Fibroblast of skin of right biceps (primary cell): ENCODE measurements at regions not wholly inside any gene's neighbourhood (a gene's known extent, or its start where the extent isn't known, plus 50 kb on each side); places are given as distances from the start of the nearest gene placed in this dataset.
"Not testable (repeated sequence)": the region's sequence is repeated elsewhere in the genome, so short reads cannot be mapped to it uniquely, and the experiment has no call there.

Experiments
- DNase-seq: peaks from one replicate; pipeline ENCODE4 v3.0.0-alpha.2; 2013

GRCh38 chr2:226115832-226116200 lies 683.8 kb downstream of the IRS1 start:
- peak; percentile 12 for DNase-seq

GRCh38 chr2:226115102-226115831 lies 684.4 kb downstream of the IRS1 start:
- peak; percentile 99 for DNase-seq

GRCh38 chr2:226114436-226114835 lies 685.2 kb downstream of the IRS1 start:
- no peak for DNase-seq

GRCh38 chr2:226098861-226099745 lies 699.6 kb downstream of the NYAP2 start:
- no peak for DNase-seq

GRCh38 chr2:226095058-226095457 lies 695.5 kb downstream of the NYAP2 start:
- no peak for DNase-seq

- no peak for DNase-seq
Observed at GRCh38 chr2:226093364-226093763, 693.9 kb downstream of the NYAP2 start.

- no peak for DNase-seq
Observed at GRCh38 chr2:226088366-226088674, 688.8 kb downstream of the NYAP2 start.

- no peak for DNase-seq
Observed at GRCh38 chr2:226087505-226088365, 688.2 kb downstream of the NYAP2 start.

GRCh38 chr2:226087051-226087450 lies 687.5 kb downstream of the NYAP2 start:
- DNase-seq = no peak

- DNase-seq = no peak
Observed at GRCh38 chr2:226086190-226086589, 686.7 kb downstream of the NYAP2 start.

GRCh38 chr2:226085425-226085824 lies 685.9 kb downstream of the NYAP2 start:
- not testable (repeated sequence) for DNase-seq

GRCh38 chr2:226080334-226080733 lies 680.8 kb downstream of the NYAP2 start:
- peak; percentile 86 for DNase-seq

- DNase-seq = peak; percentile 98
Observed at GRCh38 chr2:226079671-226080181, 680.2 kb downstream of the NYAP2 start.

- DNase-seq = peak; percentile 75
Observed at GRCh38 chr2:226079196-226079595, 679.7 kb downstream of the NYAP2 start.

GRCh38 chr2:226078666-226079065 lies 679.2 kb downstream of the NYAP2 start:
- peak; percentile 20 for DNase-seq

- no peak for DNase-seq
Observed at GRCh38 chr2:226077841-226078240, 678.3 kb downstream of the NYAP2 start.

GRCh38 chr2:226077031-226077430 lies 677.5 kb downstream of the NYAP2 start:
- peak; percentile 61 for DNase-seq

- no peak for DNase-seq
Observed at GRCh38 chr2:226076529-226076928, 677.0 kb downstream of the NYAP2 start.

GRCh38 chr2:226074391-226074790 lies 674.9 kb downstream of the NYAP2 start:
- peak; percentile 17 for DNase-seq

- no peak for DNase-seq
Observed at GRCh38 chr2:226073496-226074160, 674.1 kb downstream of the NYAP2 start.

GRCh38 chr2:226066873-226067272 lies 667.4 kb downstream of the NYAP2 start:
- DNase-seq = no peak

GRCh38 chr2:226066391-226066790 lies 666.9 kb downstream of the NYAP2 start:
- DNase-seq = peak; percentile 17
